Hepatocyte (in vitro differentiated cells): ENCODE measurements at regions not wholly inside any gene's neighbourhood (a gene's known extent, or its start where the extent isn't known, plus 50 kb on each side); places are given as distances from the start of the nearest gene placed in this dataset.

Experiments used
- EZH2 ChIP-seq: fragments of 200-600 bp; sonication (generic); IDR thresholded peaks from 2 replicates; pipeline ENCODE4 v1.6.1; 2016; ENCODE audit warnings: antibody characterized with exemption, mild to moderate bottlenecking, borderline replicate concordance
- TF ChIP-seq, protein P1 (sequence below): fragments of 200-600 bp; sonication (generic); IDR thresholded peaks from 2 replicates; pipeline ENCODE4 v1.5.1; 2016; ENCODE audit warnings: antibody characterized with exemption, mild to moderate bottlenecking; ENCODE audit not compliant: poor library complexity

DNA sequence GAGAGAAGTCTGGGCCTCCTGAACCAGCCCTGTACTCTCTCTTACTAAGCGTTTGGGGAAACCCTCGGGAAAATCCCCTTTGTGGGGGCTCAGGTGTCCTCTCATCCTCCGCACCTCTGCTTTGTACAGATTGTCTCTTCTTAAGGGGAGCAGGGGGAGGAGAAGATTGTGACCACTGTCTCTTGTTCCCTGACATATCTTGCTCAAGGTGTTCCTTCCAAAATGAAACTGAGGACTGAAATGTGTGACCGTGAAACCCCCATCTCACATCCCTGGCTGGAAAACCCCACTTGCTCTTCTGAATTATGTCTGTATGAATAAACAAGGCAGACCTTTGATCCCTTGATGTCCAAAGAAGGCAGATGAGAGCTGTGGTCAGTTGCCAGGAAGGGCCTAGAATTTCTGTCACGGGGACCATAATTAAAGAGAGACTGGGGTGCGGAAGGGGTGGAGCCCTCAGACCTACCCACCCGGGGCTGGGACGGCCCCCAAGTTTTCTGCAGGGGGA, 369.8 kb downstream of the AACS start:
- no peak for TF ChIP-seq EZH2
- TF ChIP-seq, protein P1, sequence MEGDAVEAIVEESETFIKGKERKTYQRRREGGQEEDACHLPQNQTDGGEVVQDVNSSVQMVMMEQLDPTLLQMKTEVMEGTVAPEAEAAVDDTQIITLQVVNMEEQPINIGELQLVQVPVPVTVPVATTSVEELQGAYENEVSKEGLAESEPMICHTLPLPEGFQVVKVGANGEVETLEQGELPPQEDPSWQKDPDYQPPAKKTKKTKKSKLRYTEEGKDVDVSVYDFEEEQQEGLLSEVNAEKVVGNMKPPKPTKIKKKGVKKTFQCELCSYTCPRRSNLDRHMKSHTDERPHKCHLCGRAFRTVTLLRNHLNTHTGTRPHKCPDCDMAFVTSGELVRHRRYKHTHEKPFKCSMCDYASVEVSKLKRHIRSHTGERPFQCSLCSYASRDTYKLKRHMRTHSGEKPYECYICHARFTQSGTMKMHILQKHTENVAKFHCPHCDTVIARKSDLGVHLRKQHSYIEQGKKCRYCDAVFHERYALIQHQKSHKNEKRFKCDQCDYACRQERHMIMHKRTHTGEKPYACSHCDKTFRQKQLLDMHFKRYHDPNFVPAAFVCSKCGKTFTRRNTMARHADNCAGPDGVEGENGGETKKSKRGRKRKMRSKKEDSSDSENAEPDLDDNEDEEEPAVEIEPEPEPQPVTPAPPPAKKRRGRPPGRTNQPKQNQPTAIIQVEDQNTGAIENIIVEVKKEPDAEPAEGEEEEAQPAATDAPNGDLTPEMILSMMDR = no peak
